CD8-positive, alpha-beta memory T cell (primary cell): ENCODE measurements at regions not wholly inside any gene's neighbourhood (a gene's known extent, or its start where the extent isn't known, plus 50 kb on each side); places are given as distances from the start of the nearest gene placed in this dataset.
"Not testable (repeated sequence)": the region's sequence is repeated elsewhere in the genome, so short reads cannot be mapped to it uniquely, and the experiment has no call there.

Experiments
- CTCF ChIA-PET: fragments of 350-600 bp; sonication (Branson Sonifier 250); formaldehyde crosslinking; loops from one replicate; lab custom pipeline; 2021; ENCODE audit warnings: antibody characterized with exemption; lab: Charles Lee
- POLR2A ChIA-PET: fragments of 350-600 bp; sonication (Branson Sonifier 250); formaldehyde crosslinking; loops from one replicate; lab custom pipeline; 2021; ENCODE audit warnings: antibody characterized with exemption; lab: Charles Lee
- DNase-seq, 5 donors: peaks; one replicate each; pipeline versions ENCODE4 v3.0.0 to v3.0.0-alpha.2; 2020 to 2022; ENCODE audit warnings: mixed read lengths in 1 of 5
- H3K27ac ChIP-seq: one replicate; pipeline ENCODE4 v1.7.0; 2013; ENCODE audit warnings: low read depth, mild to moderate bottlenecking, low read length, moderate library complexity
- H3K27me3 ChIP-seq: 2 replicates; pipeline ENCODE4 v1.7.0; 2013; ENCODE audit warnings: low read length, mild to moderate bottlenecking; ENCODE audit not compliant: insufficient read depth, poor library complexity, severe bottlenecking
- H3K36me3 ChIP-seq: 2 replicates; pipeline ENCODE4 v1.7.0; 2013; ENCODE audit warnings: mild to moderate bottlenecking, low read length, moderate library complexity; ENCODE audit not compliant: insufficient read depth
- H3K4me1 ChIP-seq: 2 replicates; pipeline ENCODE4 v1.7.0; 2013; ENCODE audit warnings: mild to moderate bottlenecking, low read length, moderate library complexity; ENCODE audit not compliant: insufficient read depth
- H3K4me3 ChIP-seq: 2 replicates; pipeline ENCODE4 v1.7.0; 2013; ENCODE audit warnings: mild to moderate bottlenecking, low read length
- H3K9me3 ChIP-seq: 2 replicates; pipeline ENCODE4 v1.7.0; 2013; ENCODE audit warnings: mild to moderate bottlenecking, low read length
- H3K27ac Mint-ChIP-seq, 8 donors: one replicate each; pipeline ENCODE4 v1.8.0; 2020 to 2021; ENCODE audit warnings: mixed read lengths in 8 of 8, mild to moderate bottlenecking in 6 of 8, inconsistent platforms in 3 of 8, moderate library complexity in 3 of 8
- H3K27me3 Mint-ChIP-seq, 2 donors: one replicate each; pipeline ENCODE4 v1.8.0; 2020 to 2021; ENCODE audit warnings: mixed read lengths in 2 of 2, mild to moderate bottlenecking in 1 of 2, moderate library complexity in 1 of 2
- H3K36me3 Mint-ChIP-seq, 3 donors: one replicate each; pipeline ENCODE4 v1.8.0; 2020 to 2021; ENCODE audit warnings: mixed read lengths in 3 of 3, inconsistent platforms in 1 of 3, mild to moderate bottlenecking in 1 of 3
- H3K4me1 Mint-ChIP-seq, 3 donors: one replicate each; pipeline ENCODE4 v1.8.0; 2020 to 2021; ENCODE audit warnings: mixed read lengths in 3 of 3, inconsistent platforms in 1 of 3, mild to moderate bottlenecking in 1 of 3
- H3K4me3 Mint-ChIP-seq, 7 donors: one replicate each; pipeline ENCODE4 v1.8.0; 2020 to 2021; ENCODE audit warnings: mixed read lengths in 7 of 7, mild to moderate bottlenecking in 6 of 7, moderate library complexity in 4 of 7, inconsistent platforms in 2 of 7
- H3K9me3 Mint-ChIP-seq, 5 donors: one replicate each; pipeline ENCODE4 v1.8.0; 2020 to 2022; ENCODE audit warnings: mixed read lengths in 5 of 5, mild to moderate bottlenecking in 3 of 5, moderate library complexity in 2 of 5, inconsistent platforms in 1 of 5

GRCh38 chr11:98538358-98538757, 482.4 kb upstream of the CNTN5 start:
- H3K4me3 ChIP-seq, H3K27me3 ChIP-seq, H3K27ac ChIP-seq, H3K27me3 Mint-ChIP-seq, DNase-seq, H3K36me3 ChIP-seq, POLR2A ChIA-PET, H3K9me3 ChIP-seq, H3K4me3 Mint-ChIP-seq, H3K36me3 Mint-ChIP-seq, H3K4me1 ChIP-seq, H3K4me1 Mint-ChIP-seq, CTCF ChIA-PET: not testable (repeated sequence)
- H3K27ac Mint-ChIP-seq, result peak overlapping the region in 1 of 8 donors; percentile 15
- H3K9me3 Mint-ChIP-seq, result peaks cover 0 to 16% (median 2%) of the 10 kb centered on the region in 5 donors

- Histone ChIP-seq H3K27me3 (no peaks in the 10 kb centered on the region), H3K4me1 (no peaks in the 10 kb centered on the region), H3K9me3 (no peaks in the 10 kb centered on the region), H3K4me3 (no peak overlapping the region), H3K27ac (no peak overlapping the region), H3K36me3 (no peaks in the 10 kb centered on the region)
- Mint-ChIP-seq H3K27ac (no peak overlapping the region), H3K36me3 (no peaks in the 10 kb centered on the region), H3K4me1 (no peaks in the 10 kb centered on the region), H3K27me3 (no peaks in the 10 kb centered on the region), H3K4me3 (no peak overlapping the region), H3K9me3 (peaks cover 7 to 30% (median 24%) of the 10 kb centered on the region in 5 donors)
- ChIA-PET CTCF (no interaction called here), POLR2A (no interaction called here)
- no peak for DNase-seq
Observed at GRCh38 chr11:98545544-98546175, 475.1 kb upstream of the CNTN5 start.

GRCh38 chr11:98549571-98549970, 471.2 kb upstream of the CNTN5 start:
- no peak overlapping the region for H3K27ac Mint-ChIP-seq
- no peaks in the 10 kb centered on the region for H3K36me3 Mint-ChIP-seq
- H3K9me3 Mint-ChIP-seq, result peaks cover 11 to 42% (median 25%) of the 10 kb centered on the region in 5 donors
- no peaks in the 10 kb centered on the region for H3K27me3 ChIP-seq
- H3K27me3 Mint-ChIP-seq, result no peaks in the 10 kb centered on the region
- ChIA-PET CTCF (no interaction called here), POLR2A (no interaction called here)
- no peaks in the 10 kb centered on the region for H3K4me1 Mint-ChIP-seq
- H3K36me3 ChIP-seq, result no peaks in the 10 kb centered on the region
- H3K4me1 ChIP-seq, result no peaks in the 10 kb centered on the region
- H3K9me3 ChIP-seq, result no peaks in the 10 kb centered on the region
- no peak overlapping the region for H3K27ac ChIP-seq
- no peak for DNase-seq
- no peak overlapping the region for H3K4me3 ChIP-seq
- no peak overlapping the region for H3K4me3 Mint-ChIP-seq

GRCh38 chr11:98559961-98560360, 460.8 kb upstream of the CNTN5 start:
- no peak for DNase-seq
- Histone ChIP-seq H3K36me3 (no peaks in the 10 kb centered on the region), H3K27ac (no peak overlapping the region), H3K4me3 (no peak overlapping the region), H3K9me3 (no peaks in the 10 kb centered on the region), H3K27me3 (no peaks in the 10 kb centered on the region), H3K4me1 (no peaks in the 10 kb centered on the region)
- no peak overlapping the region for H3K27ac Mint-ChIP-seq
- H3K9me3 Mint-ChIP-seq, result peaks cover 2 to 31% (median 10%) of the 10 kb centered on the region in 5 donors
- peaks cover 0 to 1% of the 10 kb centered on the region in 2 donors for H3K27me3 Mint-ChIP-seq
- H3K4me1 Mint-ChIP-seq, result no peaks in the 10 kb centered on the region
- no peaks in the 10 kb centered on the region for H3K36me3 Mint-ChIP-seq
- no peak overlapping the region for H3K4me3 Mint-ChIP-seq
- CTCF ChIA-PET, result no interaction called here
- POLR2A ChIA-PET, result no interaction called here

- Mint-ChIP-seq H3K4me1 (no peaks in the 10 kb centered on the region), H3K9me3 (peaks cover 2 to 29% (median 10%) of the 10 kb centered on the region in 5 donors), H3K27me3 (peaks cover 0 to 1% of the 10 kb centered on the region in 2 donors), H3K4me3 (no peak overlapping the region), H3K36me3 (no peaks in the 10 kb centered on the region), H3K27ac (no peak overlapping the region)
- Histone ChIP-seq H3K27ac (no peak overlapping the region), H3K36me3 (no peaks in the 10 kb centered on the region), H3K27me3 (no peaks in the 10 kb centered on the region), H3K4me1 (no peaks in the 10 kb centered on the region), H3K4me3 (no peak overlapping the region), H3K9me3 (no peaks in the 10 kb centered on the region)
- ChIA-PET POLR2A (no interaction called here), CTCF (no interaction called here)
- DNase-seq, result no peak
Observed at GRCh38 chr11:98561252-98561651, 459.5 kb upstream of the CNTN5 start.

- no peak overlapping the region for H3K4me3 ChIP-seq
- no peak overlapping the region for H3K4me3 Mint-ChIP-seq
- no peak overlapping the region for H3K27ac Mint-ChIP-seq
- H3K9me3 ChIP-seq, result no peaks in the 10 kb centered on the region
- no peak overlapping the region for H3K27ac ChIP-seq
- CTCF ChIA-PET, result no interaction called here
- peaks cover 2 to 29% (median 12%) of the 10 kb centered on the region in 5 donors for H3K9me3 Mint-ChIP-seq
- DNase-seq, result no peak
- no peaks in the 10 kb centered on the region for H3K4me1 Mint-ChIP-seq
- no peaks in the 10 kb centered on the region for H3K36me3 Mint-ChIP-seq
- no peaks in the 10 kb centered on the region for H3K4me1 ChIP-seq
- H3K27me3 ChIP-seq, result no peaks in the 10 kb centered on the region
- POLR2A ChIA-PET, result no interaction called here
- no peaks in the 10 kb centered on the region for H3K27me3 Mint-ChIP-seq
- no peaks in the 10 kb centered on the region for H3K36me3 ChIP-seq
Observed at GRCh38 chr11:98561877-98562395, 458.8 kb upstream of the CNTN5 start.

- no peak overlapping the region for H3K27ac Mint-ChIP-seq
- POLR2A ChIA-PET, result no interaction called here
- Histone ChIP-seq H3K36me3 (no peaks in the 10 kb centered on the region), H3K27ac (no peak overlapping the region), H3K27me3 (no peaks in the 10 kb centered on the region), H3K4me1 (no peaks in the 10 kb centered on the region), H3K4me3 (no peak overlapping the region), H3K9me3 (no peaks in the 10 kb centered on the region)
- no peaks in the 10 kb centered on the region for H3K4me1 Mint-ChIP-seq
- H3K4me3 Mint-ChIP-seq, result no peak overlapping the region
- CTCF ChIA-PET, result no interaction called here
- DNase-seq, result no peak
- peaks cover 3 to 27% (median 7%) of the 10 kb centered on the region in 5 donors for H3K9me3 Mint-ChIP-seq
- no peaks in the 10 kb centered on the region for H3K27me3 Mint-ChIP-seq
- H3K36me3 Mint-ChIP-seq, result no peaks in the 10 kb centered on the region
Observed at GRCh38 chr11:98564233-98564632, 456.5 kb upstream of the CNTN5 start.

- Histone ChIP-seq H3K27me3 (no peaks in the 10 kb centered on the region), H3K27ac (no peak overlapping the region), H3K9me3 (no peaks in the 10 kb centered on the region), H3K4me1 (no peaks in the 10 kb centered on the region), H3K4me3 (no peak overlapping the region), H3K36me3 (no peaks in the 10 kb centered on the region)
- ChIA-PET CTCF (no interaction called here), POLR2A (no interaction called here)
- Mint-ChIP-seq H3K27ac (no peak overlapping the region), H3K4me1 (no peaks in the 10 kb centered on the region), H3K36me3 (no peaks in the 10 kb centered on the region), H3K9me3 (peaks cover 0 to 27% (median 6%) of the 10 kb centered on the region in 5 donors), H3K27me3 (no peaks in the 10 kb centered on the region), H3K4me3 (no peak overlapping the region)
- no peak for DNase-seq
Observed at GRCh38 chr11:98564881-98565280, 455.9 kb upstream of the CNTN5 start.
